Muscle of leg (tissue), 3 donors: ENCODE measurements at regions not wholly inside any gene's neighbourhood (a gene's known extent, or its start where the extent isn't known, plus 50 kb on each side); places are given as distances from the start of the nearest gene placed in this dataset.
"Not testable (repeated sequence)": the region's sequence is repeated elsewhere in the genome, so short reads cannot be mapped to it uniquely, and the experiment has no call there.

Experiments used
- DNase-seq: peaks from one replicate; pipeline ENCODE4 v3.0.0; 2013
- H3K27ac ChIP-seq: one replicate; pipeline ENCODE4 v1.5.1; 2013; ENCODE audit warnings: mild to moderate bottlenecking, low read length, control low read depth
- H3K27me3 ChIP-seq: one replicate; pipeline ENCODE4 v1.6.1; 2013; ENCODE audit warnings: low read length; ENCODE audit not compliant: control insufficient read depth, insufficient read depth
- H3K36me3 ChIP-seq: one replicate; pipeline ENCODE4 v1.6.1; 2013; ENCODE audit warnings: low read length; ENCODE audit not compliant: control insufficient read depth, insufficient read depth
- H3K4me1 ChIP-seq: one replicate; pipeline ENCODE4 v1.6.1; 2013; ENCODE audit warnings: low read length; ENCODE audit not compliant: control insufficient read depth, insufficient read depth
- H3K4me3 ChIP-seq: one replicate; pipeline ENCODE4 v1.5.1; 2013; ENCODE audit warnings: low read length, control low read depth
- H3K9me3 ChIP-seq: replicated peaks from 2 replicates; pipeline ENCODE4 v1.6.1; 2013; ENCODE audit warnings: low read depth, low read length; ENCODE audit not compliant: control insufficient read depth
- WGBS: methylation state at CpG from one replicate; pipeline ENCODE4 v1.1.5; 2013; ENCODE audit warnings: missing lambda C conversion rate; ENCODE audit not compliant: insufficient coverage; 5-methylcytosine and 5-hydroxymethylcytosine counted together

DNA sequence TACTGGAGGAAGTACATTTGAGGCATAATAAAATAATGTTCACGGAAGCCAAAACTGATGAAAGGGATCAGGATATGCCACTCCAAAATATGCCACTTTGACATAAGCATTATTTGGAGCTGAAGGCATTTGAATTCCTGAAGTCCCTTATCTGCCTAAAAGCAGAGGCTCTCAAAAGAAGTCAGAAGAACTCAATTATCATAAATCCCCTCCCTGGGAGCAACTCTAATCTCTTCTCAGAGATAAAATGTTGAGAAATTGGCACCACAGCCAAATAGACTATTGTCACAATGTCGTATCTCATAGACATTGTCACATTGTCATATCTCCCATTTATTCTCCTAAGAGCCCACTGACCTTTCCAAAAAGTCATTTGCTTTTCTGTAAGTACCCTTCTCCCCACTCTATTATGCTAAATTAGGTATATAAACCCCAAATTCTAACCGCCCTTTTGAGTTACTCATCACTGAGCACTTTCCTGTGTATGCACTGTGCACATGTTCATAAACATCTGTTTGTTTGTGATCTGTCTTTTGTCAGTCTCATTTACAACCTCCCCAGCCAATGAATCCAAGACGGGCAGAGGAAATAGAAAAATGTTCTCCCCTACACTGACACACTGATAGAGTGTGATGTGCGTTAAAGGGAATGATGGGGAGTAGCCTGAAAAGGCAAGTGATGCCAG lies 78.5 kb upstream of the NAF1 start:
- no peak overlapping the region for H3K27ac ChIP-seq
- WGBS = no CpG with 5 or more reads among the region's 5 CpGs
- H3K4me3 ChIP-seq = no peak overlapping the region
- no peaks in the 10 kb centered on the region for H3K36me3 ChIP-seq
- no peaks in the 10 kb centered on the region for H3K27me3 ChIP-seq
- no peaks in the 10 kb centered on the region for H3K9me3 ChIP-seq
- no peak for DNase-seq
- no peaks in the 10 kb centered on the region for H3K4me1 ChIP-seq

DNA sequence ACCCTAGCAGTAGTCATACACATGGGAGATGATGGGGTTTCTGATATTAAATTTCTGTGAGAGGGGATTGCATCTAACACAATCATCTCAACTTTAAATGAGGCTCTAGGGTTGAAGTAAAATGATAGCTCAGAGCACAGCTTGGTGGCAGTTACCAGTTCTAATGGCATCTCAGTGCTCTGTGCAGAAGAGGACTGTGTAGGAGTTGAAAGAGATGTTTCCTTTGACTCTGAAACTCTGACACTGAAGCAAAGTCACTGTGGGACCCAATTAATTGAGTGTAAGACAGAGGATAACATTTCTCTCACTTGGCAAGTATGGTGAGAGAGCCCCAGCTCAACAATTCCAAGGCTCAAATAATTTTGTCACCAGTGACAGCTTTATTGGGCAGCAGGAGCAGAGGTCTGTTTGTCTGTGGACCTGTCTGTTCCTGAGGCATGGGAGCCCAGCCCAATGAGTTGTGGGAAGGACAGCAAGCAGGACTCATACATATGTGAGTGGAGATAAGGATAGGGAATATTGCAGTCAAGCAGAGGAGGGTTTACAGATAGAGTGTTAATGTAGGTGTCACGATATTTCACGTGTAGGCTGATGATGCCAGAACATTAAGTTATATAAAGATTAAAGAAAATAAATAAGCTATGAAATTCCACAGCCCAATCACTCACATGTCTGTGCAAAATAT lies 76.7 kb upstream of the NAF1 start:
- Histone ChIP-seq H3K4me3 (no peak overlapping the region), H3K4me1 (no peaks in the 10 kb centered on the region), H3K27ac (no peak overlapping the region), H3K9me3 (no peaks in the 10 kb centered on the region), H3K36me3 (no peaks in the 10 kb centered on the region), H3K27me3 (no peaks in the 10 kb centered on the region)
- WGBS = no CpG with 5 or more reads among the region's 2 CpGs
- DNase-seq = no peak

DNA sequence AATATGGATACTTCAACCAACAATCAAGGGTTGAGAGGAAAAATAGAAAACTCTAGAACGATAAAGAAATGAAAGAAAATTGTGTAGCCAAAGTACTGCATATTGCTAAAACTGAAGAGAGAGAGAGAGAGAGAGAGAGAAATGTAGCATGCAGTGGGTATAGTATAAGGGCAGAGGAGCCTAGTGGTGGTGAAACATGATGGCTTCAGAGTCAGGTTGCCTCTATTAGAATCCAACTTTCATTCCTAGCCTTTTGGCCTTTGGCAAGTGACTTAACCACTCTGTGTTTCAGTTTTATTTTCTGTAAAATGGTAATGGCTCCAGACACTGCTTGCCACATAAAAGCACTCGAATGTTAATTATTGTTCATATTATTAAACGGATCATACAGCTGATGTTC lies 71.2 kb upstream of the NAF1 start:
- Histone ChIP-seq H3K36me3 (no peaks in the 10 kb centered on the region), H3K27ac (no peak overlapping the region), H3K4me3 (no peak overlapping the region), H3K9me3 (no peaks in the 10 kb centered on the region), H3K4me1 (no peaks in the 10 kb centered on the region), H3K27me3 (no peaks in the 10 kb centered on the region)
- DNase-seq = no peak
- no CpG with 5 or more reads among the region's 3 CpGs for WGBS

DNA sequence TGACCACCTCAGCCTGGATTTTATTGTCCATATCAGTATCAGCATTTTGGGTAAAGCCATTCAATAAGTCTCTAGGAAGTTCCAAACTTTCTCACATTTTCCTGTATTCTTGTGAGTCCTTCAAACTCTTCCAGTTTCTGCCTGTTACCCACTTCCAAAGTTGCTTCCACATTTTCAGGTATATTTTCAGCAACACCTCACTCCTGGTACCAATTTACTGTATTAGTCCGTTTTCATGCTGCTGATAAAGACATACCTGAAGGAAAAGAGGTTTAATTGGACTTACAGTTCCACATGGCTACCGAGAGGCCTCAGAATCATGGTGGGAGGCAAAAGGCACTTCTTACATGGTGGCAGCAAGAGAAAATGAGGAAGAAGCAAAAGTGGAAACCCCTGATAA lies 69.7 kb upstream of the NAF1 start:
- H3K27me3 ChIP-seq, H3K4me3 ChIP-seq, H3K27ac ChIP-seq, H3K9me3 ChIP-seq, H3K4me1 ChIP-seq, DNase-seq, H3K36me3 ChIP-seq: not testable (repeated sequence)
- no CpG with 5 or more reads among the region's 2 CpGs for WGBS

DNA sequence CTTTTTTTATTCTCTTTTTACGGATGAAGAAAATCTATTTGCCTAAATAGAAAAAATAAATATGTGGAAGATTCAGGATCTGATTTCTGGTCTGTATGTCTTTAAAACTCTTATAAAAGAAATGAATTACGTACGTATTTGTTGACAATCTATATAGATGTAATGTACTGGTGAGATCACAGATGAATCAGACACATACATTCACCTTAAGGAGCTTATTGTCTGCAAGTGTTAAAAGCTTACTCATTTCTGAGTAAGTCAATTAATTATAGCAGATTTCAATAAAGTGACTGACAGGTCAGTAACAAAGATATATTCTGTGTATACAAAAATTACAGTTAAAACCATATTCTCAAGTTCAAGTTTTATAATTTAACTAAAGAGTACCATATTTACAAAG lies 66.6 kb upstream of the NAF1 start:
- Histone ChIP-seq H3K36me3 (no peaks in the 10 kb centered on the region), H3K4me1 (no peaks in the 10 kb centered on the region), H3K9me3 (no peaks in the 10 kb centered on the region), H3K4me3 (no peak overlapping the region), H3K27ac (no peak overlapping the region), H3K27me3 (no peaks in the 10 kb centered on the region)
- no CpG with 5 or more reads among the region's 3 CpGs for WGBS
- DNase-seq = no peak

DNA sequence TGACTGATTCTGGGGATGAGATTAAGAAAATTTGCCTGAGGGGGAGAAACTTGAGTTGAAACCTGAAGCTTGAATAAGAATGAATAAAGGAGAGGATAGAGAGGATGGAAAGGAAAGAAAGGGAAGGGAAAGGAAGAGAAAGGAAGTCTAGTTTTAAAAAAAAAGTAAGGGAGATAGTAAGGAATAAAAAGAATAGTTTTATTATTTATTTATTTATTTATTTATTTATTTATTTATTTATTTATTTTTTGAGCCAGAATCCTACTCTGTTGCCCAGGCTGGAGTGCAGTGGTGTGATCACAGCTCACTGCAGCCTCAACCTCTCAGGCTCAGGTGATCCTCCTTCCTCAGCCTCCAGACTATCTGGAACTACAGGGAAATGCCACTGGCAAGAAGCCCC lies 62.0 kb upstream of the NAF1 start:
- Histone ChIP-seq H3K27ac (no peak overlapping the region), H3K27me3 (no peaks in the 10 kb centered on the region), H3K36me3 (no peaks in the 10 kb centered on the region), H3K9me3 (peaks cover 3% of the 10 kb centered on the region), H3K4me1 (no peaks in the 10 kb centered on the region), H3K4me3 (no peak overlapping the region)
- DNase-seq = no peak

DNA sequence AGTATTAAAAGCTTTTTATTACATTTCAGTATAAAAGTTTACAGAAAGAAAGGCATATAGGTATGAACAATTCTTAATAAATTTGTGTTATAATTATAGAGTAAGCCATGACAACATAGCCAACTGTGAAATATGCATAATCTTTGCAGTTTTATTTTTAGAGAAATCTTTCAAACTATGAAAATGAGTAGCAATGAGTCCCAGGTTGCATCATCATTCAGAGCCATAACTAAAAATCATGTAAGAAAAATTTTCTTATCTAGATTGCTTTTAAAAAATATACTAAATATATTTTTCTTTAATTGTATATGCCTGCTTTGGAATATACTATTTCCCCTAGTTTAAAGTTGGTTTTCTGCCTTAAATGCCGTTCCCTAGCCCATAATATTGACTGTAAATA lies 54.8 kb upstream of the NAF1 start:
- Histone ChIP-seq H3K4me1 (no peaks in the 10 kb centered on the region), H3K4me3 (no peak overlapping the region), H3K27ac (no peak overlapping the region), H3K27me3 (no peaks in the 10 kb centered on the region), H3K36me3 (no peaks in the 10 kb centered on the region), H3K9me3 (peaks cover under 1% of the 10 kb centered on the region)
- no CpG with 5 or more reads among the region's 1 CpG for WGBS
- DNase-seq = no peak

DNA sequence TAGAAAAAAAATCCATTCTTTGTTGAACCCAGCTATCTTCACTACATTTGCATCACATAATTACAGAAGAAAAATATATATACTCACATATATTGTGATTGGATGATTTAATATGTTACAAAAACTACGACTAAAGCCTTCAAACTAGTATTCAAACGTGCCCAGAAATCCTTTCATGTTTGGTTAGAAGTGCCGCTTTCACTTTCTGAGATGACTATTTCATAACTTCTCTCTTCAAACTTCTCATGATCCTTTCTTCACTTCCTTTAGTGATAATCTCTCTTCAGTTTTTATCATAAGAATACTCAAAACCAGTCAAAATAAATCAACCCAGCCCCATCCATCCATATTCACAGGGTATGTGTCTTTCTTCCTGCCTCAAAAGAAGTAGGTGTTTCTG lies 50.8 kb upstream of the NAF1 start:
- no CpG with 5 or more reads among the region's 3 CpGs for WGBS
- Histone ChIP-seq H3K4me3 (no peak overlapping the region), H3K27me3 (no peaks in the 10 kb centered on the region), H3K9me3 (no peaks in the 10 kb centered on the region), H3K36me3 (no peaks in the 10 kb centered on the region), H3K27ac (no peak overlapping the region), H3K4me1 (no peaks in the 10 kb centered on the region)
- DNase-seq = no peak
